ENCODE measurements at regions not wholly inside any gene's neighbourhood (a gene's known extent, or its start where the extent isn't known, plus 50 kb on each side); places are given as distances from the start of the nearest gene placed in this dataset.
A peak's percentile ranks its signal among the peaks of the same experiment; 100 is the strongest.

GRCh38 chr12:125402874-125403789 lies 337.9 kb downstream of the AACS start:
- no peak overlapping the region for H4K91ac ChIP-seq (ENCODE audit: low read depth, low read length, poor library complexity)
- H3K4me3 ChIP-seq (ENCODE audit: low read length in 2 of 2) = no peak overlapping the region
- H3K4me1 ChIP-seq (ENCODE audit: control insufficient read depth in 2 of 2, insufficient read depth in 1 of 2, low read depth in 1 of 2, low read length in 2 of 2) = peaks cover 0 to 5% of the 10 kb centered on the region in 2 donors
- no peak overlapping the region for H3K9ac ChIP-seq (ENCODE audit: low read depth, low read length, poor library complexity)
- H2BK12ac ChIP-seq (ENCODE audit: low read length) = no peak overlapping the region
- H3K36me3 ChIP-seq (replicated peaks in 1 of 2; ENCODE audit: control insufficient read depth in 2 of 2, insufficient read depth in 2 of 2, low read length in 2 of 2) = no peaks in the 10 kb centered on the region
- peaks cover 0 to 3% of the 10 kb centered on the region in 2 donors for H3K9me3 ChIP-seq (replicated peaks in 1 of 2; ENCODE audit: control insufficient read depth in 2 of 2, insufficient read depth in 1 of 2, low read depth in 1 of 2, low read length in 2 of 2)
- H4K8ac ChIP-seq (ENCODE audit: low read depth, low read length) = no peak overlapping the region
- no peak overlapping the region for H3K4ac ChIP-seq (ENCODE audit: low read length)
- H3K4me2 ChIP-seq (ENCODE audit: insufficient read depth, low read length, poor library complexity, severe bottlenecking) = no peak overlapping the region
- H3K23ac ChIP-seq (ENCODE audit: low read depth, low read length, poor library complexity) = no peak overlapping the region
- no peak overlapping the region for H2BK120ac ChIP-seq (ENCODE audit: low read depth, low read length)
- no peak overlapping the region for H3K18ac ChIP-seq (ENCODE audit: low read length)
- H3K27me3 ChIP-seq (ENCODE audit: control insufficient read depth in 3 of 3, insufficient read depth in 3 of 3, low read depth in 1 of 3, low read length in 3 of 3) = no peaks in the 10 kb centered on the region
- no peak overlapping the region for H2AFZ ChIP-seq (ENCODE audit: low read length)
- H2BK5ac ChIP-seq (ENCODE audit: low read length) = no peak overlapping the region
- H3K14ac ChIP-seq (ENCODE audit: low read length) = no peak overlapping the region
- no CpG with 5 or more reads among the region's 3 CpGs for WGBS, 2 donors (ENCODE audit: extremely low coverage in 2 of 2, insufficient read length in 2 of 2, insufficient replicate concordance in 1 of 2)
- H2AK5ac ChIP-seq (ENCODE audit: low read depth, low read length) = no peak overlapping the region
- no peak overlapping the region for H3K27ac ChIP-seq (replicated peaks; ENCODE audit: low read length)
- H3K79me1 ChIP-seq (ENCODE audit: low read depth, low read length) = peaks cover 3% of the 10 kb centered on the region
- DNase-seq (ENCODE audit: low spot score) = peak; percentile 39
- H2BK15ac ChIP-seq (ENCODE audit: low read length) = no peak overlapping the region

- no peak overlapping the region for H2BK12ac ChIP-seq (ENCODE audit: low read length)
- H3K4me2 ChIP-seq (ENCODE audit: insufficient read depth, low read length, poor library complexity, severe bottlenecking) = no peak overlapping the region
- no peak overlapping the region for H3K23ac ChIP-seq (ENCODE audit: low read depth, low read length, poor library complexity)
- H3K18ac ChIP-seq (ENCODE audit: low read length) = no peak overlapping the region
- peaks cover 3% of the 10 kb centered on the region for H3K79me1 ChIP-seq (ENCODE audit: low read depth, low read length)
- peaks cover 0 to 5% of the 10 kb centered on the region in 2 donors for H3K4me1 ChIP-seq (ENCODE audit: control insufficient read depth in 2 of 2, insufficient read depth in 1 of 2, low read depth in 1 of 2, low read length in 2 of 2)
- no peak overlapping the region for H3K4ac ChIP-seq (ENCODE audit: low read length)
- H2BK120ac ChIP-seq (ENCODE audit: low read depth, low read length) = no peak overlapping the region
- H2BK5ac ChIP-seq (ENCODE audit: low read length) = no peak overlapping the region
- H3K9me3 ChIP-seq (replicated peaks in 1 of 2; ENCODE audit: control insufficient read depth in 2 of 2, insufficient read depth in 1 of 2, low read depth in 1 of 2, low read length in 2 of 2) = peaks cover 0 to 3% of the 10 kb centered on the region in 2 donors
- no peak overlapping the region for H3K14ac ChIP-seq (ENCODE audit: low read length)
- H2AFZ ChIP-seq (ENCODE audit: low read length) = no peak overlapping the region
- no peak overlapping the region for H2BK15ac ChIP-seq (ENCODE audit: low read length)
- no peaks in the 10 kb centered on the region for H3K36me3 ChIP-seq (replicated peaks in 1 of 2; ENCODE audit: control insufficient read depth in 2 of 2, insufficient read depth in 2 of 2, low read length in 2 of 2)
- H3K9ac ChIP-seq (ENCODE audit: low read depth, low read length, poor library complexity) = no peak overlapping the region
- no peak for DNase-seq (ENCODE audit: low spot score)
- H3K4me3 ChIP-seq (ENCODE audit: low read length in 2 of 2) = no peak overlapping the region
- no peaks in the 10 kb centered on the region for H3K27me3 ChIP-seq (ENCODE audit: control insufficient read depth in 3 of 3, insufficient read depth in 3 of 3, low read depth in 1 of 3, low read length in 3 of 3)
- WGBS, 2 donors (ENCODE audit: extremely low coverage in 2 of 2, insufficient read length in 2 of 2, insufficient replicate concordance in 1 of 2) = no CpG with 5 or more reads among the region's 2 CpGs
- H4K8ac ChIP-seq (ENCODE audit: low read depth, low read length) = no peak overlapping the region
- H2AK5ac ChIP-seq (ENCODE audit: low read depth, low read length) = no peak overlapping the region
- no peak overlapping the region for H4K91ac ChIP-seq (ENCODE audit: low read depth, low read length, poor library complexity)
- H3K27ac ChIP-seq (replicated peaks; ENCODE audit: low read length) = no peak overlapping the region
These were observed 338.6 kb downstream of the AACS start for GRCh38 chr12:125403843-125404242.

GRCh38 chr12:125406131-125406530 lies 340.9 kb downstream of the AACS start:
- Histone ChIP-seq H2BK5ac (ENCODE audit: low read length) (no peak overlapping the region), H3K27ac (replicated peaks; ENCODE audit: low read length) (no peak overlapping the region), H3K27me3 (ENCODE audit: control insufficient read depth in 3 of 3, insufficient read depth in 3 of 3, low read depth in 1 of 3, low read length in 3 of 3) (no peaks in the 10 kb centered on the region), H3K14ac (ENCODE audit: low read length) (no peak overlapping the region), H3K4me3 (ENCODE audit: low read length in 2 of 2) (no peak overlapping the region), H2AK5ac (ENCODE audit: low read depth, low read length) (no peak overlapping the region), H3K4me2 (ENCODE audit: insufficient read depth, low read length, poor library complexity, severe bottlenecking) (no peak overlapping the region), H3K9ac (ENCODE audit: low read depth, low read length, poor library complexity) (no peak overlapping the region), H3K4ac (ENCODE audit: low read length) (no peak overlapping the region), H2BK12ac (ENCODE audit: low read length) (no peak overlapping the region), H3K23ac (ENCODE audit: low read depth, low read length, poor library complexity) (no peak overlapping the region), H3K9me3 (replicated peaks in 1 of 2; ENCODE audit: control insufficient read depth in 2 of 2, insufficient read depth in 1 of 2, low read depth in 1 of 2, low read length in 2 of 2) (peaks cover 0 to 3% of the 10 kb centered on the region in 2 donors), H3K36me3 (replicated peaks in 1 of 2; ENCODE audit: control insufficient read depth in 2 of 2, insufficient read depth in 2 of 2, low read length in 2 of 2) (no peaks in the 10 kb centered on the region), H3K79me1 (ENCODE audit: low read depth, low read length) (peaks cover 1% of the 10 kb centered on the region), H3K18ac (ENCODE audit: low read length) (no peak overlapping the region), H2BK15ac (ENCODE audit: low read length) (no peak overlapping the region), H2AFZ (ENCODE audit: low read length) (no peak overlapping the region), H4K91ac (ENCODE audit: low read depth, low read length, poor library complexity) (no peak overlapping the region), H2BK120ac (ENCODE audit: low read depth, low read length) (no peak overlapping the region), H3K4me1 (ENCODE audit: control insufficient read depth in 2 of 2, insufficient read depth in 1 of 2, low read depth in 1 of 2, low read length in 2 of 2) (peaks cover 0 to 5% of the 10 kb centered on the region in 2 donors), H4K8ac (ENCODE audit: low read depth, low read length) (no peak overlapping the region)
- DNase-seq (ENCODE audit: low spot score) = no peak
- WGBS, 2 donors (ENCODE audit: extremely low coverage in 2 of 2, insufficient read length in 2 of 2, insufficient replicate concordance in 1 of 2) = no CpG with 5 or more reads among the region's 5 CpGs

- Histone ChIP-seq H2BK15ac (ENCODE audit: low read length) (no peak overlapping the region), H2BK5ac (ENCODE audit: low read length) (no peak overlapping the region), H3K4me1 (ENCODE audit: control insufficient read depth in 2 of 2, insufficient read depth in 1 of 2, low read depth in 1 of 2, low read length in 2 of 2) (peaks cover 0 to 5% of the 10 kb centered on the region in 2 donors), H3K27ac (replicated peaks; ENCODE audit: low read length) (no peak overlapping the region), H3K36me3 (replicated peaks in 1 of 2; ENCODE audit: control insufficient read depth in 2 of 2, insufficient read depth in 2 of 2, low read length in 2 of 2) (no peaks in the 10 kb centered on the region), H2BK12ac (ENCODE audit: low read length) (no peak overlapping the region), H3K14ac (ENCODE audit: low read length) (no peak overlapping the region), H3K4ac (ENCODE audit: low read length) (no peak overlapping the region), H3K27me3 (ENCODE audit: control insufficient read depth in 3 of 3, insufficient read depth in 3 of 3, low read depth in 1 of 3, low read length in 3 of 3) (no peaks in the 10 kb centered on the region), H4K91ac (ENCODE audit: low read depth, low read length, poor library complexity) (no peak overlapping the region), H3K18ac (ENCODE audit: low read length) (no peak overlapping the region), H3K9me3 (replicated peaks in 1 of 2; ENCODE audit: control insufficient read depth in 2 of 2, insufficient read depth in 1 of 2, low read depth in 1 of 2, low read length in 2 of 2) (no peaks in the 10 kb centered on the region), H3K9ac (ENCODE audit: low read depth, low read length, poor library complexity) (no peak overlapping the region), H2AFZ (ENCODE audit: low read length) (no peak overlapping the region), H2BK120ac (ENCODE audit: low read depth, low read length) (no peak overlapping the region), H3K4me3 (ENCODE audit: low read length in 2 of 2) (no peak overlapping the region), H3K79me1 (ENCODE audit: low read depth, low read length) (peaks cover 1% of the 10 kb centered on the region), H2AK5ac (ENCODE audit: low read depth, low read length) (no peak overlapping the region), H4K8ac (ENCODE audit: low read depth, low read length) (no peak overlapping the region), H3K4me2 (ENCODE audit: insufficient read depth, low read length, poor library complexity, severe bottlenecking) (no peak overlapping the region), H3K23ac (ENCODE audit: low read depth, low read length, poor library complexity) (no peak overlapping the region)
- DNase-seq (ENCODE audit: low spot score) = no peak
- WGBS, 2 donors (ENCODE audit: extremely low coverage in 2 of 2, insufficient read length in 2 of 2, insufficient replicate concordance in 1 of 2) = no CpG with 5 or more reads among the region's 3 CpGs
These were observed 343.5 kb downstream of the AACS start for GRCh38 chr12:125408718-125409117.
